Liver (tissue), 8 donors: ENCODE measurements at regions not wholly inside any gene's neighbourhood (a gene's known extent, or its start where the extent isn't known, plus 50 kb on each side); places are given as distances from the start of the nearest gene placed in this dataset.

Source experiments
- DNase-seq: peaks from one replicate; pipeline ENCODE4 v3.0.0-alpha.2; 2017; ENCODE audit warnings: low spot score
- H3K27ac ChIP-seq, 2 donors: one replicate each; pipeline ENCODE4 v1.7.0; 2013; ENCODE audit warnings: inconsistent platforms in 2 of 2, low read length in 2 of 2, control low read depth in 1 of 2, low read depth in 1 of 2, mild to moderate bottlenecking in 1 of 2
- H3K27me3 ChIP-seq, 4 donors: one replicate each; pipeline versions ENCODE4 v1.6.1 to v1.7.0; 2013; ENCODE audit warnings: low read length in 3 of 4, inconsistent platforms in 1 of 4, mild to moderate bottlenecking in 1 of 4, moderate library complexity in 1 of 4; ENCODE audit not compliant: control insufficient read depth in 4 of 4, insufficient read depth in 4 of 4
- H3K36me3 ChIP-seq, 4 donors: one replicate each; pipeline versions ENCODE4 v1.6.1 to v1.7.0; 2013; ENCODE audit warnings: low read length in 3 of 4, mild to moderate bottlenecking in 3 of 4, low read depth in 1 of 4, moderate library complexity in 1 of 4; ENCODE audit not compliant: control insufficient read depth in 4 of 4, insufficient read depth in 3 of 4
- H3K4me1 ChIP-seq, 4 donors: one replicate each; pipeline versions ENCODE4 v1.6.1 to v1.7.0; 2013; ENCODE audit warnings: low read length in 3 of 4, mild to moderate bottlenecking in 3 of 4, moderate library complexity in 1 of 4; ENCODE audit not compliant: control insufficient read depth in 4 of 4, insufficient read depth in 4 of 4
- H3K4me3 ChIP-seq, 3 donors: one replicate each; pipeline versions ENCODE4 v1.6.1 to v1.7.0; 2013; ENCODE audit warnings: low read length in 3 of 3, control low read depth in 1 of 3, low read depth in 1 of 3, mild to moderate bottlenecking in 1 of 3
- H3K9ac ChIP-seq, 2 donors: one replicate each; pipeline ENCODE4 v1.7.0; 2013; ENCODE audit warnings: low read length in 2 of 2, mild to moderate bottlenecking in 2 of 2, moderate library complexity in 2 of 2, control low read depth in 1 of 2, low read depth in 1 of 2
- H3K9me3 ChIP-seq, 4 donors: one replicate each; pipeline versions ENCODE4 v1.6.1 to v1.7.0; 2013; ENCODE audit warnings: low read length in 3 of 4; ENCODE audit not compliant: control insufficient read depth in 4 of 4
- CTCF ChIP-seq: fragments of 150-350 bp; IDR thresholded peaks from 2 replicates; pipeline ENCODE4 v1.5.1; 2017; ENCODE audit warnings: improper control_type of control experiment, low read depth, low read length; ENCODE audit not compliant: missing input control
- EGR1 ChIP-seq, 2 donors: IDR thresholded peaks; 2 replicates each; pipeline ENCODE4 v1.6.1; 2016 to 2018; ENCODE audit warnings: antibody characterized with exemption in 2 of 2, low read depth in 2 of 2
- FOXA1 ChIP-seq: IDR thresholded peaks from 2 replicates; pipeline ENCODE4 v1.6.1; 2016; ENCODE audit warnings: antibody characterized with exemption
- FOXA2 ChIP-seq: IDR thresholded peaks from 2 replicates; pipeline ENCODE4 v1.6.1; 2016; ENCODE audit warnings: antibody characterized with exemption
- GABPA ChIP-seq, 2 donors: IDR thresholded peaks in 1 of 2; conservative IDR thresholded peaks in 1 of 2; 2 replicates each; pipeline ENCODE4 v1.6.1; 2016; ENCODE audit warnings: antibody characterized with exemption in 2 of 2, mild to moderate bottlenecking in 1 of 2, moderate library complexity in 1 of 2
- HNF4A ChIP-seq, 2 donors: conservative IDR thresholded peaks; 2 replicates each; pipeline ENCODE4 v1.6.1; 2016; ENCODE audit warnings: antibody characterized with exemption in 2 of 2, mild to moderate bottlenecking in 2 of 2
- HNF4G ChIP-seq: IDR thresholded peaks from 2 replicates; pipeline ENCODE4 v1.6.1; 2016; ENCODE audit warnings: antibody characterized with exemption
- MAX ChIP-seq: IDR thresholded peaks from 2 replicates; pipeline ENCODE4 v1.6.1; 2016; ENCODE audit warnings: antibody characterized with exemption
- NR2F2 ChIP-seq: IDR thresholded peaks from 2 replicates; pipeline ENCODE4 v1.6.1; 2016; ENCODE audit warnings: antibody characterized with exemption
- RAD21 ChIP-seq, 2 donors: IDR thresholded peaks; 2 replicates each; pipeline ENCODE4 v1.6.1; 2016; ENCODE audit warnings: antibody characterized with exemption in 2 of 2, mild to moderate bottlenecking in 2 of 2
- REST ChIP-seq: IDR thresholded peaks from 2 replicates; pipeline ENCODE4 v1.6.1; 2016; ENCODE audit warnings: antibody characterized with exemption, mild to moderate bottlenecking
- RXRA ChIP-seq, 2 donors: IDR thresholded peaks; 2 replicates each; pipeline ENCODE4 v1.6.1; 2017 to 2018; ENCODE audit warnings: antibody characterized with exemption in 2 of 2, mild to moderate bottlenecking in 1 of 2
- SP1 ChIP-seq: IDR thresholded peaks from 2 replicates; pipeline ENCODE4 v1.6.1; 2018; ENCODE audit warnings: antibody characterized with exemption, mild to moderate bottlenecking
- TAF1 ChIP-seq: conservative IDR thresholded peaks from 2 replicates; pipeline ENCODE4 v1.6.1; 2016; ENCODE audit warnings: antibody characterized with exemption, mild to moderate bottlenecking
- YY1 ChIP-seq: IDR thresholded peaks from 2 replicates; pipeline ENCODE4 v1.6.1; 2016; ENCODE audit warnings: antibody characterized with exemption, mild to moderate bottlenecking
- ZBTB33 ChIP-seq: IDR thresholded peaks from 2 replicates; pipeline ENCODE4 v1.6.1; 2016; ENCODE audit warnings: antibody characterized with exemption
- WGBS: extraction: QIAGEN DNeasy Blood & Tissue Kit; methylation state at CpG from one replicate; pipeline ENCODE4 v1.1.7; 2013; 5-methylcytosine and 5-hydroxymethylcytosine counted together
- donor health status: healthy.
- donor health status: healthy.
- donor health status: healthy.
- donor health status: healthy.
- donor health status: healthy.

GRCh38 chr1:193416226-193417024 lies 230.0 kb upstream of the B3GALT2 start:
- WGBS: 94% methylated on average over 7 of the region's 7 CpGs
- TF ChIP-seq GABPA (IDR thresholded peaks at IDR 0.05 in 1 of 2, conservative IDR thresholded peaks at IDR 0.05 in 1 of 2) (no peak), REST (no peak), YY1 (no peak), MAX (no peak), SP1 (no peak), FOXA1 (no peak), RAD21 (IDR thresholded peaks at IDR 0.05) (no peak), CTCF (no peak)
- H3K4me1 ChIP-seq: peaks cover 0 to 13% (median 2%) of the 10 kb centered on the region in 4 donors
- no peak for DNase-seq
- H3K4me3 ChIP-seq: no peak overlapping the region
- no peak overlapping the region for H3K9ac ChIP-seq
- H3K9me3 ChIP-seq: no peaks in the 10 kb centered on the region
- no peaks in the 10 kb centered on the region for H3K36me3 ChIP-seq
- H3K27me3 ChIP-seq: no peaks in the 10 kb centered on the region
- H3K27ac ChIP-seq: no peak overlapping the region

GRCh38 chr1:193415256-193415655 lies 228.8 kb upstream of the B3GALT2 start:
- DNase-seq: no peak
- WGBS: 75% methylated on average over 3 of the region's 3 CpGs
- TF ChIP-seq HNF4G (no peak), ZBTB33 (no peak), TAF1 (no peak), HNF4A (conservative IDR thresholded peaks at IDR 0.05) (no peak), GABPA (IDR thresholded peaks at IDR 0.05 in 1 of 2, conservative IDR thresholded peaks at IDR 0.05 in 1 of 2) (no peak), FOXA1 (no peak), FOXA2 (no peak), RXRA (IDR thresholded peaks at IDR 0.05) (no peak), REST (no peak), RAD21 (IDR thresholded peaks at IDR 0.05) (no peak), NR2F2 (no peak), YY1 (no peak), EGR1 (IDR thresholded peaks at IDR 0.05; ENCODE audit: low read depth in 2 of 2) (no peak), CTCF (no peak), MAX (no peak)
- no peaks in the 10 kb centered on the region for H3K36me3 ChIP-seq
- H3K27ac ChIP-seq: no peak overlapping the region
- H3K4me3 ChIP-seq: no peak overlapping the region
- H3K9me3 ChIP-seq: no peaks in the 10 kb centered on the region
- no peaks in the 10 kb centered on the region for H3K27me3 ChIP-seq
- H3K4me1 ChIP-seq: peaks cover 0 to 13% (median 2%) of the 10 kb centered on the region in 4 donors
- H3K9ac ChIP-seq: no peak overlapping the region
